ENCODE measurements at regions not wholly inside any gene's neighbourhood (a gene's known extent, or its start where the extent isn't known, plus 50 kb on each side); places are given as distances from the start of the nearest gene placed in this dataset.

DNA sequence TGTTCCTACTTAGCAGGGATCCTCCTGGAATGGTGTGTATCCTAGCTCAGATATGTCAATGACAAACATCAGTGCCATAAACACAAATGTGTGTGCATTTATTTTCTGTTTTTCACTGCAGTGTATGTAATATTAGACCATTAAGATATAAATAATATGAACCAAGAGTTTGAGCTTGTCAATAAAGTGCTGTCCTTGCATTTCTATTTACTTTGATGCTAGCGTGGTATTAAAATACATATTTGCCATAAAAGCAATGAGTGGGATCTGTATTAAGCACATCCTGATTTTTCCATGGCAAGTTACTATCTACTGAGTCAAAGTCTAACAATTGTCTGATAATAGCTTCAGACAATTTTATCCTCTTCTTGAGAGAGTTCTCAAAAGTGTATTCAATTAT lies 157.6 kb downstream of the DIRAS2 start:
- TF ChIP-seq GATA2 (IDR thresholded peaks at IDR 0.05; ENCODE audit: low read depth, low read length) (no peak), GATA3 (IDR thresholded peaks at IDR 0.05; ENCODE audit: low read depth, low read length) (no peak)

DNA sequence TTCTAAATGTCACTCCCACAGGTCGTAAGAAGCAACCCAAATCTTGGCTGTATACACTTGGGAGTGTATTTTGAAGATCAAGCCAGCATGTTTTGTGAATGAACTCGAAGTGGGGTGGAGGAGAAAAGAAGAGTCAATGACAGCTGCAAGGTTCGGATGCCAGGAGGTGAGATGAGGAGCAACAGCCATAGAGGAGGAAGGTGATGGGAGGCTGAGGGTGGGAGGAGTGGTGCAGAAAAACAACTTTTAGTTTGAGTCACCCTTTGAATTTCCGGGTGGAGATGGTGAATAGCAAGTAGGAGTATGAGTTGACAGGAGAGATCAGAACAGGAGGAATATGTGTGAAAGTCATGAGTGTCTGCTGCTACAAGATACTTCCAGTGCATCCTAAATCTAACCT lies 153.6 kb downstream of the DIRAS2 start:
- TF ChIP-seq GATA2 (IDR thresholded peaks at IDR 0.05; ENCODE audit: low read depth, low read length) (no peak), GATA3 (IDR thresholded peaks at IDR 0.05; ENCODE audit: low read depth, low read length) (no peak)

DNA sequence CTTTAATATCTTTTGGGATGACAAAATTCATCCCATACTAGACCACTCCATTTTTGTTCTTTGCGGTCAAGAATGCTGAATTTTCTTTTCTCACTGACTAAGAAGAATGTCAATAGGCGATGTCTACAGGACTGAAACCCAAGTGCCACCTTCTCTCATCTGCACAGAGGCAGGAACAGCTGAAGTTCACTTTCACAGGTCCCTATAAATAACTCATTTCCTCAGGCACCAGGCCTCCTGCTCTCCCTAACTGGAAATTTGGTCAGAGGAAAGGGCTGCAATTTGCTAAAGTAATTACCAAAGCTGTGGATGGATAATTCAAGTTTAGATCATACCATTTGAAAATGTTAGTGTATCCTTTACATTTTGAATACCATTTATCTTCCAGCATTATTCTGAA lies 142.9 kb downstream of the DIRAS2 start:
- TF ChIP-seq GATA3 (IDR thresholded peaks at IDR 0.05; ENCODE audit: low read depth, low read length) (no peak), GATA2 (IDR thresholded peaks at IDR 0.05; ENCODE audit: low read depth, low read length) (no peak)

DNA sequence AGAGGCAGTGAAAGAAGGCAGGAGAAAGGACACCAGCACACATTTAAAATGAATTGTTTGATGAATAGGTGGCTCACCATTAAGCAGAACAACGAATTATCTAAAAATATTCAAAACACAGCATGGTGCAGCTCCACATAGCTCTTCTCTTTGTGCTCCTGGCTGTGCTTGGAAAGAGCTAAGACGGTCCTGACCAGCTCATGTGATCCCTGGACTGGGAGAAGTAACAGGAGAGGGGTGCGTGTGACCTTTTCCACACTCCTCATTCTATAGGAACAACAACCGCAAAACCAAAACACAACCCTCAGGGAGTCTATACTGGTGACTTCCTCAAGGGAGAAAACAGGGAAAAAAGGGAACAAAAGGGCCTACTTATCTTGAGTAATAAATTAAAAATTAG lies 140.5 kb downstream of the DIRAS2 start:
- TF ChIP-seq GATA2 (IDR thresholded peaks at IDR 0.05; ENCODE audit: low read depth, low read length): no peak
- TF ChIP-seq GATA3 (IDR thresholded peaks at IDR 0.05; ENCODE audit: low read depth, low read length): no peak

DNA sequence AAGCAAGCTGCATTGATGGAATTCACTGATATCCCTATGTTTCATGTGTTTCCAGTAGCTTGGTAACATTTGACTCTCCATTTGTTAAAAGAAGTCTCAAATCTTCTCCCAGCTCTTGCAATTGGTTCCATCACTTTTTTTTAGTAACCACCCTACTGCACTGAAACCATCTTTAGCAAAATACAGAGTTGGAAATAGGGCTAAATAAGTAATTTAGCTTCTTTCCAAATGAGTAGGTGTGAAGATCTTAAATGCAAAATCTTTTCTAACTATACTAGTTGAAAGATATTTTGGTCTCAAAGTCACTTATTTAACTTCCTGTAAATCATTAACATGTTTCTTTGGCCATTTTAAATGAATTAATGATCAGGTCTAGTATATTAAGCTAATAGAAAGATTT lies 138.1 kb downstream of the DIRAS2 start:
- TF ChIP-seq GATA3 (IDR thresholded peaks at IDR 0.05; ENCODE audit: low read depth, low read length) (no peak), GATA2 (IDR thresholded peaks at IDR 0.05; ENCODE audit: low read depth, low read length) (no peak)

DNA sequence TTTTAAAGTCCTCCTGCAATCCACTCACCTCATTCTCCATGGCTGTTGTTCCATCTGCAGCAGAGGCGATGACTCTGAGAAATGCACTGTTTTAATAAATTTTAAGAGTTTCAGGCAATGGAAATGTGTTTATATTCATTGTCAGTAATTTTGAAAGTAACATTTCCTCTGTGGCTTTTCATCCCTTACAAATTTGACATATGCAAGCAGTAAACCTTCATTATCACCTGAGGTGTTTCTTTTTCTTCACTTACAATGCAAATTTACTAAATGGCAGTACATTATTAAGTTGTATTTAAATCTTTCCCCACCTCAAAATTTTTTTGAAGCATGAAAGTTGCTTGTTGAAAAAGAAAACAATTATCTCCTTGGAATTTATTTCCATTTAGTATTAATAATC lies 136.9 kb downstream of the DIRAS2 start:
- TF ChIP-seq GATA2 (IDR thresholded peaks at IDR 0.05; ENCODE audit: low read depth, low read length): no peak
- TF ChIP-seq GATA3 (IDR thresholded peaks at IDR 0.05; ENCODE audit: low read depth, low read length): no peak

DNA sequence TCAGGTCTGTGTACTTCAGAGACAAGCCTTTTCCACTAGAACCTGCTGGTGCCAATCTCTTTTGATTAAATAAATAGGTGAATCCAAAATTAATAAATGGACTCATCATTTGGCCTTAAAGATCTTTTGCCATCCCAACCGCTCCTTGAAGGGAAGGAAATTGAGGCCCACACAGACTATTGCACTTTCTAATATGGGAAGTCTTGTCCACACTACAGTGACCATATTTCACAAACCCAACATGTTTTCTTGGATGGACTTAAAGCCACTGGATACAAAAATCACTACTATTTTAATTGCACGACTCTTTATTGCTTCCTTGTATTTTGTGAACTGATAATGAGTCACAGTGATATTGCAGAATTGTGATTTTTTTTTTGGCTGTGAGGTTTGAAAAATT lies 135.0 kb downstream of the DIRAS2 start:
- no peak for TF ChIP-seq GATA2 (IDR thresholded peaks at IDR 0.05; ENCODE audit: low read depth, low read length)
- TF ChIP-seq GATA3 (IDR thresholded peaks at IDR 0.05; ENCODE audit: low read depth, low read length): no peak

DNA sequence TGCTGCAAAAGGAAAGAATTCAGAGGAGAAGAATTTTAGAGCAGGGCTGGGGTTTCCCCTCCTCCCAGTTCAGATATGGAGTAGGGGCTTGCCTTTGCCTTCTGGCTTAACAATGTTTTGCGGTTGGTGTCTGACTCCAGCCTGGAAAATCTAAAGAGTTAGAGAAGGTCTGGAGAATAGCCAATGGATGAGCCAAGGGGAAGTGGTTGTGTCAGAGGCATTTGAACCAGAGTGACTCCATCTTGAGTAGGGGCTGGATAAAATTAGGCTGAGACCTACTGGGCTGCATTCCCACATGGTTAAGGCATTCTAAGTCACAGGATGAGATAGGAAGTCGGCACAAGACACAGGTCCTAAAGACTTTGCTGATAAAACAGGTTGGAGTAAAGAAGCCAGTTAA lies 133.7 kb downstream of the DIRAS2 start:
- TF ChIP-seq GATA2 (IDR thresholded peaks at IDR 0.05; ENCODE audit: low read depth, low read length): no peak
- no peak for TF ChIP-seq GATA3 (IDR thresholded peaks at IDR 0.05; ENCODE audit: low read depth, low read length)

DNA sequence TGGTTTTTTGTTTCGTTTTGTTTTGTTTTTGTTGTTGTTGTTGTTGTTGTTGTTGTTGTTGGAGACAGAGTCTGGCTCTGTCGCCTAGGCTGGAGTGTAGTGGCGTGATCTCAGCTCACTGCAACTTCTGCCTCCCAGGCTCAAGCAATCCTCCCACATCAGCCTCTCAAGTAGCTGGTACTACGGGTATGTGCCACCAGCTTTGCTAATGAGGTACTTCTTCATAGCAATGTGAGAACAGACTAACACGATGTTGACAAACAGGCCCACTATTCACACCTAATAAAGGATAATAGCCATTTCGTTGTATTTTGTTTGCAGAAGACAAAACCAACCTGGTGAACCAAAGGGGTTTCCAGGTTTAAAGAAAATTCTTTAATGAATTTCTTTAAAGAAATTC lies 130.9 kb downstream of the DIRAS2 start:
- no peak for TF ChIP-seq GATA2 (IDR thresholded peaks at IDR 0.05; ENCODE audit: low read depth, low read length)
- TF ChIP-seq GATA3 (IDR thresholded peaks at IDR 0.05; ENCODE audit: low read depth, low read length): no peak

DNA sequence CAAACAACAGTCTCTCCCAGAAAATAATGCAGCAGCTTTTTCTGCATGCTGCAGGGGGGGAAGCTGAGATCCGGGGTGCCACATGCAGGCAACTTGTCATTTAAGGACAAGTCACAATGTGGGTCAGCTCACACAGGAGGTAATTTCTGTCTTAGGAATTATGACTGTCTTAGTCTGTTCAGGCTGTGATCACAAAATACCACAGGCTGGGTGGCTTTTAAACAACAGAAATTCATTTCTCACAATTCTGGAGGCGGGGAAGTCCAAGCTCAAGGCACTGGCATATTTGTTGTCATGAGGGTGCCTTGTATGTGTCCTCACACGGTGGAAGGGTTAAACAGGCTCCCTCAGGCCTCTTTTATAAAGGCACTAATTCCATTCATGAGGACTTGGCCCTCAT lies 127.7 kb downstream of the DIRAS2 start:
- TF ChIP-seq GATA3 (IDR thresholded peaks at IDR 0.05; ENCODE audit: low read depth, low read length) (no peak), GATA2 (IDR thresholded peaks at IDR 0.05; ENCODE audit: low read depth, low read length) (no peak)

DNA sequence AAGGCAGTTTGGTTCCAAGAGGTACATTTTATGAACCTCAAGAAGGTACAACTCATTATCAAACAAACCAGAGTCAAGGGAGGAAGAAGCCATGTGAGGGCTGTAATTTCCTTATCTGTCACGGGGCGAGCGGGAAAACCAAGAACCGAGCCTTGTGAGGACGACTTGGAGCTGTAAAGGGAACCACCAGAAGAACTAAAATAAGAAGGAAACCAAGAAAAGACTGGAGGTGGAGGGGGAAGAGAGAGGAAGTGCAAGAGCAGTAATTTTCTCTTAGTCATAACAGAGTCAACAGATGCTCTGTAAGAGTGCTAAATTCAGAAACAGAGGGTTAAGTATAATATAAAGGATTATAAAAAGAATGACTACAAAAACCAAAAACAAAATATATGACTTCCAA lies 127.1 kb downstream of the DIRAS2 start:
- no peak for TF ChIP-seq GATA2 (IDR thresholded peaks at IDR 0.05; ENCODE audit: low read depth, low read length)
- no peak for TF ChIP-seq GATA3 (IDR thresholded peaks at IDR 0.05; ENCODE audit: low read depth, low read length)

DNA sequence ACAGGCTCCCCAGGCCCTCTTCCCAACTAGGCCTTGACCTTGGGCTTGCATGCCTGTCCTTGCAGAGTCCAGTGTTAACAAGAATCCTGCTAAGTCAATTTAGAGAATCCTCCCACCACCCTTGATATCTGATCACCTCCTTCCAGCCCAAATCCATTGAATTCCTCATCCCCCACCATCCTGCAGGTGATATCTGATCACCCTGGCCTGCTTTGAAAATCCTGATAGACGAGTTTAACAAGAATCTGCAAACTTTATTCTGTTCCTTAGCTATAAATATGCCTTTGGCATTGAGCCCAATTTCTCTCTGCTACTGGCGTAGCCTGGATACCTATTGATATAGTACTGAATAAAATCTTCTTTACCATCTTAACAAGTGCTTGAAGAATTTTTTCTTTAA lies 125.5 kb downstream of the DIRAS2 start:
- TF ChIP-seq GATA2 (IDR thresholded peaks at IDR 0.05; ENCODE audit: low read depth, low read length) (no peak), GATA3 (IDR thresholded peaks at IDR 0.05; ENCODE audit: low read depth, low read length) (no peak)

DNA sequence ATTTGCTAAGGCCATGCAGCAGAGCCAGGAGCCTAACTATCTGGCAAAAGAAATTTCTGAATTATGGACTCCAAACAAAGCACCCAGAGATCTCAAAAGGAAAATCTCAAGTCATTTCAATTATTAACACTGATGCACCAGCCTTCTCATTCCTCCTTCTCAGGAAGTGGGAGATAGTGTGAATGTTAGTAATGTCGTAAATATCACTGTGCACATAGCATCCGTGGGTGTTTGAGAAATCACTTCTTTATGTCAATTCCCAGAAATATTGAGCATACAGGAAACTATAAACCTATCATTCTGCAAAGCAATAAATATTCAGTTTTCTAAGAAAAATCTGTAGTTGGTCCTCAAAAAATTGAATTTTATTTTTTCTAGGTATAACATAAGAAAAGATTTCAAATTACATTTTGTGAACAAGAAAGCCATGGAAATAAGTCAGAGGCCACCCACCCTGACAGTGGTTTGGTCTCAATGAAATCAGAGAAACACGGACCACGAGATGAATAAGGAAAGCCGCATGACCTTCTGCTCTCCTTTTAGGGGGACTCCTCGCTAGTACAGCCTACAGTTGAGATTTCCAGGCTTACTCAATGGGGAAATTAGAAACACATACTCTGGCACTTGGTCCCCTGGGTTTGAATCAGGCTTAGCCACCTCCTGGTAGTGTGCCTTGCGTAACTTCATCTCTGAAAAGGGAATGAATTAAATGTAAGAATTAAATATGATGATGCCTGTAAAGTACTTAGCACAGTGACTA lies 120.6 kb downstream of the DIRAS2 start:
- no peak for TF ChIP-seq GATA3 (IDR thresholded peaks at IDR 0.05; ENCODE audit: low read depth, low read length)

DNA sequence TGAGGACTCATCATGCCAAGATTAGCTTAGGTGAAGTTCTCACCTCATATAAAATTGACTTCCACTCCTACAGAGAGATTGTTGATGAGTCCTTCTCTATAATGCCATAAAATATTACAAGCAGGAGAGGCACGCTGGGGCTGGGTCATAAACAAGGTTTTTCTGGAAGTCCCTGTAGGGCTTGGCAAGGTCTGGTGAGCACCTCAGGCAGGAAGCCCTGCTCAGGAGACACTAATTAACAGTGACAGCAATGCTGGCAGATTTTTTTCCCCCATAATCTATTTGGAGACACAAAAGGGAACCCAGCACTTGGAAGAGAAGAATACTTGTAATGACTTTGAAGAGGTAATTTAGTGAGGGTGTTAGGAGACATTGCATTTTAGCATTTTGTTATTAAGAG lies 118.7 kb downstream of the DIRAS2 start:
- TF ChIP-seq GATA3 (IDR thresholded peaks at IDR 0.05; ENCODE audit: low read depth, low read length) (no peak), GATA2 (IDR thresholded peaks at IDR 0.05; ENCODE audit: low read depth, low read length) (no peak)

DNA sequence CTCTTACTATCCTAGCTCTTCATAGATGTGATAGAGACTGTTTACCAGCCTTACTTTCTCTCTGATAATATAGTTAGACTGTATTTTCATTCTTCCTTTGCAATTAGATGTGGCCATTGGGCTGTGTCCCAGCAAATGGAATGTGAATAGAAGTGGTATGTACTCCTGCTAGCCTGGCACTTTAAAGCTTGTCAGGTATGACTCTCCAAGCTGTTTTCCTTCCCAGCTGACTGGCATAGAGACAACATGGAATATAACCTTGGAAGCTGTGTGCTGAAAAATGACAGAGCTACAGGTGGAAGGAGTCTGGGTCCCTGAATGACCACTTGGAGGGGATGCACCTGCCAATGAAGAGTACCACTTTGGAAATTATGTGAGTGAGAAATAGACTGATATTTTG lies 116.2 kb downstream of the DIRAS2 start:
- TF ChIP-seq GATA3 (IDR thresholded peaks at IDR 0.05; ENCODE audit: low read depth, low read length): no peak
- no peak for TF ChIP-seq GATA2 (IDR thresholded peaks at IDR 0.05; ENCODE audit: low read depth, low read length)

DNA sequence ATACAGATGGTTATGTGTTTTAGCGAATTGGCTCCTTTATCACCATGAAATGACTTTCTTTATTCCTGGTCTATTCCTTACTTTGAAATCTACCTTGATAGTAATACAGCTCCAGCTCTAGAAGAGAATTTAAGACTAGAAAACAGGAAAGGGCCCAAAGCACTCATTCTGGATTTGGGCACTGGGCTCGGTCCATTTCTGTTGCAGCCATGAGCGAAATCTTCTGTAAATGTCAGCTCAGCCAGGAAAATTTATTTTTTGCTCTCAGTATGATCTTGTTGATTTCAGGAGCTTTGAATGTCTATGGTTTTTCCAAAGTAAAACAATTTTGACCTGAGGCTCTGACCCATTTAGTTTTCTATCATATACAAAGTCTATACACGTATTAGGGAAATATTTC lies 104.1 kb downstream of the DIRAS2 start:
- TF ChIP-seq GATA3 (IDR thresholded peaks at IDR 0.05; ENCODE audit: low read depth, low read length): no peak
- TF ChIP-seq GATA2 (IDR thresholded peaks at IDR 0.05; ENCODE audit: low read depth, low read length): no peak

Data from SH-SY5Y (cell line).